DMS79 (cell line): ENCODE measurements at regions not wholly inside any gene's neighbourhood (a gene's known extent, or its start where the extent isn't known, plus 50 kb on each side); places are given as distances from the start of the nearest gene placed in this dataset.
"Not testable (repeated sequence)": the region's sequence is repeated elsewhere in the genome, so short reads cannot be mapped to it uniquely, and the experiment has no call there.

ENCODE experiments used
- DNase-seq: peaks from one replicate; lab custom pipeline; 2025; lab: John Stamatoyannopoulos, UW

DNA sequence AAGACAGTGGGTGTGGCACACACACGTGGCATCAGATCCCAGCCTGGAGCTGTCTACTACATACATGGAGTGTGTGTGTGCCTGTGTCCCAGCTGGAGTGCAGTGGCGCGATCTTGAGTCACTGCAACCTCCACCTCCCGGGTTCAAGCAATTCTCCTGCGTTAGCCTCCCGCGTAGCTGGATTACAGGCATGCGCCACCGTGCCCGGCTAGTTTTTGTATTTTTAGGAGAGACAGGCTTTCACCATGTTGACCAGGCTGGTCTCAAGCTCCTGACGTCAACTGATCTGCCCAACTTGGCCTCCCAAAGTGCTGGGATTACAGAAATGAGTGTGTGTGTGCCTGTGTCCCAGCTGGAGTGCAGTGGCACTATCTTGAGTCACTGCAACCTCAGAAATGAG, 108.8 kb downstream of the IL12A start:
- no peak for DNase-seq

- DNase-seq: no peak
These were observed 109.8 kb downstream of the IL12A start for GRCh38 chr3:160098261-160098908.

GRCh38 chr3:160098926-160099626, 110.4 kb downstream of the IL12A start:
- DNase-seq: no peak

- DNase-seq: no peak
These were observed 111.2 kb downstream of the IL12A start for GRCh38 chr3:160099834-160100233.

- no peak for DNase-seq
These were observed 112.0 kb downstream of the IL12A start for GRCh38 chr3:160100610-160101009.

GRCh38 chr3:160102001-160102400, 113.4 kb downstream of the IL12A start:
- DNase-seq: not testable (repeated sequence)

DNA sequence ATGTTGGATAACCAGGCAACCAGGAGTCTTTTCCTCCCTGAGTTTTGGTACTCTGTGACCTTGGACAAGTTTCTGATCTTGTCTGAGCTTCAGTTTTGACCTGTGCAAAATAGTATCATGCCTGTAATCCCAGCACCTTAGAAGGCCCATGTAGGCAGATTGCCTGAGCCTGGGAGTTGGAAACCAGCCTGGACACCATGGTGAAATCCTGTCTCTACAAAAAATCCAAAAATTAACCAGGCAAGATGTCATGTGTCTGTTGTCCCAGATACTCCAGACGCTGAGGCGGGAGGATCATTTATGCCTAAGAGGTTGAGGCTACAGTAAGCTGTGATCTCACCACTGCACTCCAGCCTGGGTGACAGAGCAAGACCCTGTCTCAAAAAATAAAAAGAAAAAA, 114.8 kb downstream of the IL12A start:
- no peak for DNase-seq

GRCh38 chr3:160105907-160106584, 117.4 kb downstream of the IL12A start:
- no peak for DNase-seq

GRCh38 chr3:160106905-160107861, 118.0 kb upstream of the C3orf80 start:
- DNase-seq: no peak

- no peak for DNase-seq
These were observed 116.9 kb upstream of the C3orf80 start for GRCh38 chr3:160108362-160108761.

DNA sequence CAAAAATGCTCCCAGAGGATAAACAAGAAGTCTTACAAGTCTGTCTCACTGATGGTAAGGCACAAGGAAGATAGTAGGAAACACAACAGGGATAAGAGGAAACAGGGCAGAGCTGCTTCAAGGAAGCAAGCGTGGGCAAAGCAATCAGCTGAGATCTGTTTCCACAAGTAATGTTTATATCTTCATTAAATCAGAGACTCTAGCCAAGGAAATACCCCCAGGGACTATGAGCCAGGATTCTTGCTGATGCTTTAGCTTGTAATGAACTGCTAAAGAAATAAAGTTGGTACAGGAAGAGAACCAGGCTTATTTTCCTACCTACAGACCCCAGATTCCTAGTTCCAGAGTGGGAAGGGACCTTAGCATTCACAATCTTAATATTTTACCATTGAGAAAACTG, 112.7 kb upstream of the C3orf80 start:
- no peak for DNase-seq

GRCh38 chr3:160112996-160113395, 112.2 kb upstream of the C3orf80 start:
- no peak for DNase-seq

GRCh38 chr3:160114355-160114995, 110.7 kb upstream of the C3orf80 start:
- no peak for DNase-seq

GRCh38 chr3:160115387-160115786, 109.8 kb upstream of the C3orf80 start:
- DNase-seq: no peak

DNA sequence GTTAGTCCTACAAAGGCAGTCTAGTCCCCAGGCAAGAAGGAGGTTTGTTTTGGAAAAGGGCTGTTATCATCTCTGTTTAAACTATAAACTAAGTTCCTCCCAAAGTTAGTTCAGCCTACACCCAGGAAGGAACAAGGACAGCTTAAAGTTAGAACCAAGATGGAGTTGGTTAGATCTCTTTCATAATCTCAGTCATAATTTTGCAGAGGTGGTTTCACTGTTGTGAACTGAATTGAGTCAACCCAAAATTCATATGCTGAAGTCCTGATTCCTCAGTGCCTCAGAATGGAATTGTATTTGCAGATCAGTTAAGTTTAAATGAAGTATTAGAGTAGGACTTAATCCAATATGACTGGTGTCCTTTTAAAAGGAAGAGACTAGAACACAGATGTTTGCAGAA, 101.0 kb upstream of the C3orf80 start:
- DNase-seq: no peak

- no peak for DNase-seq
These were observed 100.0 kb upstream of the C3orf80 start for GRCh38 chr3:160125258-160125657.

GRCh38 chr3:160126051-160126450, 99.2 kb upstream of the C3orf80 start:
- no peak for DNase-seq

DNA sequence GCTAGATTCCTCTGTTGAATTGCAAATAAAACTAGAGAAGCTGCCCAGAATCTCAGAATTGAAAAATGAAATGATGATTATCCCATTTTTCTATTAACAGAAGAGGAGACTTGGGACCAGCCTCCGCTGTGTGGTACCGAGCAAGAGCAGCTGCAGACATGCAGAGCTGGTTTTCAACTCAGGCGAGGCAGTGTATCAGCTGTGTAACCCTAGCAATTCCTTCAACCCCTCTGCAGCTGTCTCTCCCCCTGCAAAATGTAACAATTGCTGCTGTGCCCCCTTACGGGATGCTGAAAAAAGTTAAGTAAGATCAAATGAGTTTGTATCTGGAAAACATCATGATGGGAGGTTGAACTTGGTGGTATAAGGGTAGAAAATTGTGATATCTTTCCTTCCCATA, 98.5 kb upstream of the C3orf80 start:
- DNase-seq: no peak

DNA sequence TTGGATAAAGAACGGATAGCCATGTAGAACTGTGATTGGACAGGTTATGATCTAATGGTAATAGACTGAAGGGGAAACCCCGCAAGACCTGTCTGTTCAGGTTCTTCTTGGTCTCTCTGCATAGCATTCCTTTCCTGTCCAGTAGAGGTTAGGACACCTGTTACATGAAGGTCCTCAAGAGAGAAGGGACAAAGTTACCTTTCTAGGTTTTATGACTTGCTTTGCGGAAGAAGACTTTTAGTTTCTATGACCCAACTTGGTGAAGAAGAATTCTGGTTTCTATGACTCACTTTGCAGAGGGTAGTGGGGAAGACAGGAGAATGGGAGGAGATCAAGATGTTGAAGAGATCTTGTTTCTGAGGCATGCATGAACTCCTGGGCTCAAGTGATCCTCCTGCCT, 97.9 kb upstream of the C3orf80 start:
- DNase-seq: no peak

GRCh38 chr3:160128056-160128455, 97.2 kb upstream of the C3orf80 start:
- no peak for DNase-seq

GRCh38 chr3:160129459-160130061, 95.7 kb upstream of the C3orf80 start:
- no peak for DNase-seq
